Neural cell (in vitro differentiated cells): ENCODE measurements at regions not wholly inside any gene's neighbourhood (a gene's known extent, or its start where the extent isn't known, plus 50 kb on each side); places are given as distances from the start of the nearest gene placed in this dataset.

Experiments used
- H2AFZ ChIP-seq: fragments of 200-600, 300-800 bp; sonication (generic), shearing (Covaris generic); 2 replicates; pipeline ENCODE4 v1.6.0; 2014; ENCODE audit warnings: low read depth, mild to moderate bottlenecking, antibody characterized with exemption, low read length, moderate library complexity
- H3F3A ChIP-seq: fragments of 200-600 bp; shearing (Covaris generic); 2 replicates; pipeline ENCODE4 v1.6.1; 2016; ENCODE audit warnings: mild to moderate bottlenecking, moderate library complexity, mixed read lengths, antibody characterized with exemption, low read length; ENCODE audit not compliant: insufficient read depth, poor library complexity, severe bottlenecking
- H3K27ac ChIP-seq: fragments of 200-600, 300-800 bp; sonication (generic), shearing (Covaris generic); 2 replicates; pipeline ENCODE4 v1.5.1; 2014; ENCODE audit warnings: mild to moderate bottlenecking, low read length, moderate library complexity
- H3K27me3 ChIP-seq: fragments of 300-800, 200-600 bp; sonication (generic), shearing (Covaris generic); 2 replicates; pipeline ENCODE4 v1.6.0; 2014; ENCODE audit warnings: mild to moderate bottlenecking, low read depth, low read length, moderate library complexity; ENCODE audit not compliant: insufficient read depth
- H3K36me3 ChIP-seq: fragments of 300-800, 200-600 bp; sonication (generic), shearing (Covaris generic); 2 replicates; pipeline ENCODE4 v1.5.1; 2014; ENCODE audit warnings: mild to moderate bottlenecking, antibody characterized with exemption, low read length, moderate library complexity; ENCODE audit not compliant: insufficient read depth
- H3K4me2 ChIP-seq: fragments of 300-800, 200-600 bp; sonication (generic), shearing (Covaris generic); 2 replicates; pipeline ENCODE4 v1.6.0; 2014; ENCODE audit warnings: mild to moderate bottlenecking, low read length
- H3K4me3 ChIP-seq: fragments of 300-800, 200-600 bp; sonication (generic), shearing (Covaris generic); 2 replicates; pipeline ENCODE4 v1.5.1; 2014; ENCODE audit warnings: mild to moderate bottlenecking, low read length, moderate library complexity
- H3K79me2 ChIP-seq: fragments of 200-600 bp; shearing (Covaris generic); replicated peaks from 2 replicates; pipeline ENCODE4 v1.6.0; 2014; ENCODE audit warnings: mild to moderate bottlenecking, low read length, moderate library complexity; ENCODE audit not compliant: insufficient read depth
- H3K9ac ChIP-seq: fragments of 300-800, 200-600 bp; sonication (generic), shearing (Covaris generic); 2 replicates; pipeline ENCODE4 v1.6.1; 2016; ENCODE audit warnings: mild to moderate bottlenecking, low read length, mixed read lengths
- H3K9me2 ChIP-seq: fragments of 200-600 bp; shearing (Covaris generic); 2 replicates; pipeline ENCODE4 v1.6.1; 2016; ENCODE audit warnings: mild to moderate bottlenecking, low read length, mixed read lengths; ENCODE audit not compliant: insufficient read depth
- H3K9me3 ChIP-seq: fragments of 200-600, 300-800 bp; sonication (generic), shearing (Covaris generic); 2 replicates; pipeline ENCODE4 v1.6.1; 2016; ENCODE audit warnings: mild to moderate bottlenecking, mixed run types, low read length, moderate library complexity, mixed read lengths
- H4K20me1 ChIP-seq: fragments of 200-600 bp; shearing (Covaris generic); 2 replicates; pipeline ENCODE4 v1.6.1; 2016; ENCODE audit warnings: mild to moderate bottlenecking, mixed run types; ENCODE audit not compliant: insufficient read depth
- CTCF ChIP-seq: fragments of 450-650 bp; IDR thresholded peaks from 2 replicates; pipeline ENCODE4 v1.5.1; 2014; ENCODE audit warnings: antibody characterized with exemption, mild to moderate bottlenecking, moderate library complexity; ENCODE audit not compliant: poor library complexity, severe bottlenecking
- EP300 ChIP-seq: fragments of 450-650 bp; conservative IDR thresholded peaks from 2 replicates; pipeline ENCODE4 v1.6.1; 2014; ENCODE audit warnings: antibody characterized with exemption, mild to moderate bottlenecking, moderate library complexity; ENCODE audit not compliant: poor library complexity, severe bottlenecking
- EZH2 ChIP-seq: fragments of 200-600, 300-800 bp; shearing (Covaris generic), sonication (generic); IDR thresholded peaks from 2 replicates; pipeline ENCODE4 v1.6.1; 2014; ENCODE audit warnings: antibody characterized with exemption, low read length, borderline replicate concordance, mild to moderate bottlenecking; ENCODE audit not compliant: insufficient read depth, poor library complexity, severe bottlenecking
- MXI1 ChIP-seq: fragments of 450-650 bp; conservative IDR thresholded peaks from 2 replicates; pipeline ENCODE4 v1.6.1; 2014; ENCODE audit warnings: antibody characterized with exemption, mild to moderate bottlenecking; ENCODE audit not compliant: poor library complexity, severe bottlenecking
- POLR2AphosphoS5 ChIP-seq: IDR thresholded peaks from 2 replicates; pipeline ENCODE4 v1.6.1; 2012
- RAD21 ChIP-seq: fragments of 450-650 bp; conservative IDR thresholded peaks from 2 replicates; pipeline ENCODE4 v1.6.1; 2014; ENCODE audit warnings: antibody characterized with exemption, mild to moderate bottlenecking, moderate library complexity
- SMC3 ChIP-seq: fragments of 450-650 bp; conservative IDR thresholded peaks from 2 replicates; pipeline ENCODE4 v1.6.1; 2014; ENCODE audit warnings: antibody characterized with exemption, mild to moderate bottlenecking, moderate library complexity; ENCODE audit not compliant: poor library complexity
- TAF1 ChIP-seq: IDR thresholded peaks from 2 replicates; pipeline ENCODE4 v1.6.1; 2012; ENCODE audit warnings: low read depth
- TF ChIP-seq, protein P1 (sequence below): IDR thresholded peaks from 2 replicates; pipeline ENCODE4 v1.6.1; 2012; ENCODE audit warnings: borderline replicate concordance

- H4K20me1 ChIP-seq: no peaks in the 10 kb centered on the region
- no peak overlapping the region for H3K4me3 ChIP-seq
- no peaks in the 10 kb centered on the region for H3K27me3 ChIP-seq
- H3K9me3 ChIP-seq: no peaks in the 10 kb centered on the region
- no peak overlapping the region for H3K4me2 ChIP-seq
- no peak overlapping the region for H2AFZ ChIP-seq
- no peaks in the 10 kb centered on the region for H3K79me2 ChIP-seq
- H3F3A ChIP-seq: no peaks in the 10 kb centered on the region
- no peaks in the 10 kb centered on the region for H3K9me2 ChIP-seq
- H3K27ac ChIP-seq: no peak overlapping the region
- no peaks in the 10 kb centered on the region for H3K36me3 ChIP-seq
- H3K9ac ChIP-seq: no peak overlapping the region
- TF ChIP-seq TAF1 (no peak), SMC3 (no peak), CTCF (no peak), EZH2 (no peak), EP300 (no peak), MXI1 (no peak), RAD21 (no peak), POLR2AphosphoS5 (no peak)
- TF ChIP-seq, protein P1, sequence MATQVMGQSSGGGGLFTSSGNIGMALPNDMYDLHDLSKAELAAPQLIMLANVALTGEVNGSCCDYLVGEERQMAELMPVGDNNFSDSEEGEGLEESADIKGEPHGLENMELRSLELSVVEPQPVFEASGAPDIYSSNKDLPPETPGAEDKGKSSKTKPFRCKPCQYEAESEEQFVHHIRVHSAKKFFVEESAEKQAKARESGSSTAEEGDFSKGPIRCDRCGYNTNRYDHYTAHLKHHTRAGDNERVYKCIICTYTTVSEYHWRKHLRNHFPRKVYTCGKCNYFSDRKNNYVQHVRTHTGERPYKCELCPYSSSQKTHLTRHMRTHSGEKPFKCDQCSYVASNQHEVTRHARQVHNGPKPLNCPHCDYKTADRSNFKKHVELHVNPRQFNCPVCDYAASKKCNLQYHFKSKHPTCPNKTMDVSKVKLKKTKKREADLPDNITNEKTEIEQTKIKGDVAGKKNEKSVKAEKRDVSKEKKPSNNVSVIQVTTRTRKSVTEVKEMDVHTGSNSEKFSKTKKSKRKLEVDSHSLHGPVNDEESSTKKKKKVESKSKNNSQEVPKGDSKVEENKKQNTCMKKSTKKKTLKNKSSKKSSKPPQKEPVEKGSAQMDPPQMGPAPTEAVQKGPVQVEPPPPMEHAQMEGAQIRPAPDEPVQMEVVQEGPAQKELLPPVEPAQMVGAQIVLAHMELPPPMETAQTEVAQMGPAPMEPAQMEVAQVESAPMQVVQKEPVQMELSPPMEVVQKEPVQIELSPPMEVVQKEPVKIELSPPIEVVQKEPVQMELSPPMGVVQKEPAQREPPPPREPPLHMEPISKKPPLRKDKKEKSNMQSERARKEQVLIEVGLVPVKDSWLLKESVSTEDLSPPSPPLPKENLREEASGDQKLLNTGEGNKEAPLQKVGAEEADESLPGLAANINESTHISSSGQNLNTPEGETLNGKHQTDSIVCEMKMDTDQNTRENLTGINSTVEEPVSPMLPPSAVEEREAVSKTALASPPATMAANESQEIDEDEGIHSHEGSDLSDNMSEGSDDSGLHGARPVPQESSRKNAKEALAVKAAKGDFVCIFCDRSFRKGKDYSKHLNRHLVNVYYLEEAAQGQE: no peak
Observed at GRCh38 chr6:97427648-97428047, 144.6 kb upstream of the MMS22L start.

- peaks cover 2% of the 10 kb centered on the region for H3F3A ChIP-seq
- TF ChIP-seq CTCF (peak; percentile 39), SMC3 (no peak)
- H3K27me3 ChIP-seq: no peaks in the 10 kb centered on the region
- H3K9ac ChIP-seq: no peak overlapping the region
- H3K27ac ChIP-seq: no peak overlapping the region
- no peaks in the 10 kb centered on the region for H4K20me1 ChIP-seq
- no peaks in the 10 kb centered on the region for H3K9me3 ChIP-seq
- no peaks in the 10 kb centered on the region for H3K9me2 ChIP-seq
- H3K36me3 ChIP-seq: no peaks in the 10 kb centered on the region
- no peak overlapping the region for H2AFZ ChIP-seq
- H3K79me2 ChIP-seq: no peaks in the 10 kb centered on the region
- H3K4me2 ChIP-seq: no peak overlapping the region
- no peak overlapping the region for H3K4me3 ChIP-seq
Observed at GRCh38 chr6:97437087-97437486, 154.1 kb upstream of the MMS22L start.
